ENCODE measurements at regions not wholly inside any gene's neighbourhood (a gene's known extent, or its start where the extent isn't known, plus 50 kb on each side); places are given as distances from the start of the nearest gene placed in this dataset.
A peak's percentile ranks its signal among the peaks of the same experiment; 100 is the strongest.

DNA sequence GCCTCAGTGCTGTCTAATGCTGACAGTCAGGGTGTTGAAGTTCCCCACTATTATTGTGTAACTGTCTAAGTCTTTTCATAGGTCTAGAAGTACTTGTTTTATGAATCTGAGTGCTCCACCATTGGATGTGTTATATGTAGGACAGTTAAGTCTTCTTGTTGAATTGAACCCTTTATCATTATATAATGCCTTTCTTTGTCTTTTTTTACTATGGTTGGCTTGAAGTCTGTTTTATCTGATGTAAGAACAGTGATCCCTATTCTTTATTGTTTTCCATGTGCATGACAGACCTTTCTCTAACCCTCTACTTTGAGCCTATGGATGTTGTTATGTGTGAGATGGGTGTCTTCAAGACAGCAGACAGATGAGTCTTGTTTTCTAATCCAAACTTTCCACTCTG lies 107.8 kb upstream of the C11orf58 start:
- TF ChIP-seq USF1 (IDR thresholded peaks at IDR 0.05) (no peak), NFIC (IDR thresholded peaks at IDR 0.05) (no peak), TEAD4 (IDR thresholded peaks at IDR 0.05) (no peak), CREB1 (IDR thresholded peaks at IDR 0.05; ENCODE audit: low read depth) (no peak), TAF1 (IDR thresholded peaks at IDR 0.05; ENCODE audit: low read depth) (no peak), YY1 (IDR thresholded peaks at IDR 0.05; ENCODE audit: low read depth) (no peak), EGR1 (IDR thresholded peaks at IDR 0.05) (no peak), FOXM1 (IDR thresholded peaks at IDR 0.05; ENCODE audit: borderline replicate concordance, low read depth) (no peak), ZBTB7A (IDR thresholded peaks at IDR 0.05; ENCODE audit: low read depth) (no peak), RAD21 (IDR thresholded peaks at IDR 0.05; ENCODE audit: low read depth) (no peak), EP300 (IDR thresholded peaks at IDR 0.05; ENCODE audit: borderline replicate concordance) (no peak)
- TF ChIP-seq, protein P1, sequence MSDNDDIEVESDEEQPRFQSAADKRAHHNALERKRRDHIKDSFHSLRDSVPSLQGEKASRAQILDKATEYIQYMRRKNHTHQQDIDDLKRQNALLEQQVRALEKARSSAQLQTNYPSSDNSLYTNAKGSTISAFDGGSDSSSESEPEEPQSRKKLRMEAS (IDR thresholded peaks at IDR 0.05): no peak
- TF ChIP-seq, protein P2, sequence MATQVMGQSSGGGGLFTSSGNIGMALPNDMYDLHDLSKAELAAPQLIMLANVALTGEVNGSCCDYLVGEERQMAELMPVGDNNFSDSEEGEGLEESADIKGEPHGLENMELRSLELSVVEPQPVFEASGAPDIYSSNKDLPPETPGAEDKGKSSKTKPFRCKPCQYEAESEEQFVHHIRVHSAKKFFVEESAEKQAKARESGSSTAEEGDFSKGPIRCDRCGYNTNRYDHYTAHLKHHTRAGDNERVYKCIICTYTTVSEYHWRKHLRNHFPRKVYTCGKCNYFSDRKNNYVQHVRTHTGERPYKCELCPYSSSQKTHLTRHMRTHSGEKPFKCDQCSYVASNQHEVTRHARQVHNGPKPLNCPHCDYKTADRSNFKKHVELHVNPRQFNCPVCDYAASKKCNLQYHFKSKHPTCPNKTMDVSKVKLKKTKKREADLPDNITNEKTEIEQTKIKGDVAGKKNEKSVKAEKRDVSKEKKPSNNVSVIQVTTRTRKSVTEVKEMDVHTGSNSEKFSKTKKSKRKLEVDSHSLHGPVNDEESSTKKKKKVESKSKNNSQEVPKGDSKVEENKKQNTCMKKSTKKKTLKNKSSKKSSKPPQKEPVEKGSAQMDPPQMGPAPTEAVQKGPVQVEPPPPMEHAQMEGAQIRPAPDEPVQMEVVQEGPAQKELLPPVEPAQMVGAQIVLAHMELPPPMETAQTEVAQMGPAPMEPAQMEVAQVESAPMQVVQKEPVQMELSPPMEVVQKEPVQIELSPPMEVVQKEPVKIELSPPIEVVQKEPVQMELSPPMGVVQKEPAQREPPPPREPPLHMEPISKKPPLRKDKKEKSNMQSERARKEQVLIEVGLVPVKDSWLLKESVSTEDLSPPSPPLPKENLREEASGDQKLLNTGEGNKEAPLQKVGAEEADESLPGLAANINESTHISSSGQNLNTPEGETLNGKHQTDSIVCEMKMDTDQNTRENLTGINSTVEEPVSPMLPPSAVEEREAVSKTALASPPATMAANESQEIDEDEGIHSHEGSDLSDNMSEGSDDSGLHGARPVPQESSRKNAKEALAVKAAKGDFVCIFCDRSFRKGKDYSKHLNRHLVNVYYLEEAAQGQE (IDR thresholded peaks at IDR 0.05; ENCODE audit: low read depth): no peak

DNA sequence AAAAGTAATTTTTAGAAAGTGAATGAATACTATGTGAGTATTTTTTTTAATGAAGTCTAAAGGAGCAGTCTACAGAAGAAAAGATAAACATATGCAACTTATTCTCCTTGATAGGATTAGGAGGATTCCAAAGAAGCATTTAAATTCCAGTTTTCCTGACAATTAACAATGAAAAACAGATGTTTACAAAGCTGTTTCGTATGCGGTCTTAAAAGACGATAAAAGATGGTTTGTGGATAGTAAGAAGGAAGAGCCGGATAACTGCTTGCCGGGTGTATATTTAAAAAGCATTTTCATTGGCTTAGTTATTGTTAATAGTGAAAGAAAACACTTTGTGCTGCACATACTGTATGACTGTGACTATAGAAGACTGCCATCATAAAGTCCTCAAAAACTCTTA lies 120.0 kb upstream of the C11orf58 start:
- TF ChIP-seq TEAD4 (IDR thresholded peaks at IDR 0.05) (no peak), CREB1 (IDR thresholded peaks at IDR 0.05; ENCODE audit: low read depth) (no peak), CEBPB (IDR thresholded peaks at IDR 0.05) (no peak), TCF12 (IDR thresholded peaks at IDR 0.05; ENCODE audit: low read depth) (no peak)
- TF ChIP-seq, protein P1 (IDR thresholded peaks at IDR 0.05): no peak

GRCh38 chr11:16615480-16615879 lies 123.0 kb upstream of the C11orf58 start:
- TF ChIP-seq CEBPB (IDR thresholded peaks at IDR 0.05): no peak
- no peak for TF ChIP-seq TEAD4 (IDR thresholded peaks at IDR 0.05)
- no peak for TF ChIP-seq TCF12 (IDR thresholded peaks at IDR 0.05; ENCODE audit: low read depth)
- TF ChIP-seq YY1 (IDR thresholded peaks at IDR 0.05; ENCODE audit: low read depth): no peak
- TF ChIP-seq USF1 (IDR thresholded peaks at IDR 0.05): no peak
- no peak for TF ChIP-seq FOXM1 (IDR thresholded peaks at IDR 0.05; ENCODE audit: borderline replicate concordance, low read depth)
- TF ChIP-seq EP300 (IDR thresholded peaks at IDR 0.05; ENCODE audit: borderline replicate concordance): no peak
- TF ChIP-seq, protein P1 (IDR thresholded peaks at IDR 0.05): no peak
- TF ChIP-seq TAF1 (IDR thresholded peaks at IDR 0.05; ENCODE audit: low read depth): no peak
- no peak for TF ChIP-seq EGR1 (IDR thresholded peaks at IDR 0.05)
- TF ChIP-seq CREB1 (IDR thresholded peaks at IDR 0.05; ENCODE audit: low read depth): no peak

DNA sequence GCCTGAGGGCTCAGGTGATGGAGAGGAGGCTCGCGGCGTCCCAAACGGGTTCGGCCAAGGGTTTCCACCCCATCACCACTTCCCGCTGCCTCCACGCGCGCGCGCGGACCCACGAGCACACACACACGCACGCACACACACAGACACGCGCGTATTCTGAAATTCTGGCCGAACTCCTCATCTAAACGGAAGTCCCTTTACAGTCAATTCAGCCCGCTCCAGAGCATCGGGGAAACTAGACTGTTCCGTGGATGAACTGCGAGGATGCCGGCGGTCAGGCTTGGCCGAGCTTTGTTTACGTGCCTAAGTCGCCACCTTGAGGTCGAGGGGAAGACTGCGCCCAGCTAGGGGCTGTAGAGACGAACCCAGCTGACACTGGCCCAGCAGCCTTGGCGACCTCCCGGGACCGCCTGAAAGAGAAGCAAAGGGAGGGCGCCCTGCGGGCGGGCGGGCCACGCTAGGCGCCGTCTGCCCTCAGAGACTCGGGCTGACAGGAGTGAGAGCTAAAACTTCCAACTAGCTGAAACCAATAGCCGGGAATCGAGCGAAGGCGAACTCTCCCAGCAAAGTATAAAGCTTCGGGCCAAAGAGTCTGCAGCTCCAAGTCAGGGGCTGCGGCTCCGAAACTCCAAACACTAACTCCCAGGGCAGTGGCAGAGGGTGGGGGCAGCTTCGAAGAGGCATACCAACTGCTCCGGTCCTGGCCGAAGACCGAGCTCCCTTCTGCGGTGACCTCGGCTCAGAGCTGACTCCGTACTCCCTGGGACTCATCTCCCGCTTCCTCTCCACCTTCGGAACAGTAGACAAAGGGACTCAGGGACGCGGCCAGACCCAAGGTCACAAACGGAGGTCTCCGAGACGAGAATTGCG lies 124.7 kb upstream of the C11orf58 start:
- no peak for TF ChIP-seq EGR1 (IDR thresholded peaks at IDR 0.05)
- peak; percentile 96 for TF ChIP-seq RAD21 (IDR thresholded peaks at IDR 0.05; ENCODE audit: low read depth)
- TF ChIP-seq, protein P1 (IDR thresholded peaks at IDR 0.05): peak; percentile 38
- no peak for TF ChIP-seq TAF1 (IDR thresholded peaks at IDR 0.05; ENCODE audit: low read depth)
- no peak for TF ChIP-seq ZBTB7A (IDR thresholded peaks at IDR 0.05; ENCODE audit: low read depth)

DNA sequence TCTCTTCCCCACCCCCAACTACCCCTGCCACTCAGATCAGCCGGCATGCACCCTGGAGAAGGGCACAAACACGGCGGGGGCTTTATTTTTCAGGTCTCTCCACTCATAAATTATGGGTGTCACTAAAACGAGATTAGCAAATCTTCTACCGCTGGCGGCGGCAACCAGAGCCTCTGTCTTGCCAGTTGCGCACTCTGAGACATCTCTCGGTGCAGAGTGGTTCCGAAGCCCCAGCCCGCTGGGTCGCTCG lies 125.3 kb upstream of the C11orf58 start:
- 0 out of 2 replicates have a peak, but pooled peaks have one; percentile 44 for TF ChIP-seq ZBTB7A (IDR thresholded peaks at IDR 0.05; ENCODE audit: low read depth)
- TF ChIP-seq, protein P2 (IDR thresholded peaks at IDR 0.05; ENCODE audit: low read depth): no peak
- peak; percentile 3; the same call in 1 of the 2 replicates for TF ChIP-seq TCF12 (IDR thresholded peaks at IDR 0.05; ENCODE audit: low read depth)
- TF ChIP-seq EP300 (IDR thresholded peaks at IDR 0.05; ENCODE audit: borderline replicate concordance): no peak

Data from Ishikawa (cell line).